CMK (cell line): ENCODE measurements at regions not wholly inside any gene's neighbourhood (a gene's known extent, or its start where the extent isn't known, plus 50 kb on each side); places are given as distances from the start of the nearest gene placed in this dataset.
"Not testable (repeated sequence)": the region's sequence is repeated elsewhere in the genome, so short reads cannot be mapped to it uniquely, and the experiment has no call there.

Source experiments
- DNase-seq: peaks from one replicate; pipeline ENCODE4 v3.0.0-alpha.2; 2010; ENCODE audit warnings: low read depth

GRCh38 chr1:172717722-172718465 is 59.0 kb downstream of the FASLG start:
- DNase-seq, result no peak

GRCh38 chr1:172719066-172719627 is 60.2 kb downstream of the FASLG start:
- no peak for DNase-seq

GRCh38 chr1:172719694-172720138 is 60.8 kb downstream of the FASLG start:
- DNase-seq, result no peak

GRCh38 chr1:172720339-172720738 is 61.4 kb downstream of the FASLG start:
- DNase-seq, result no peak

GRCh38 chr1:172723251-172723650 is 64.3 kb downstream of the FASLG start:
- DNase-seq, result no peak

- no peak for DNase-seq
Observed at GRCh38 chr1:172724232-172724631, 65.3 kb downstream of the FASLG start.

GRCh38 chr1:172724765-172725613 is 66.1 kb downstream of the FASLG start:
- no peak for DNase-seq

GRCh38 chr1:172726740-172727139 is 67.8 kb downstream of the FASLG start:
- DNase-seq, result no peak

GRCh38 chr1:172727275-172727857 is 68.5 kb downstream of the FASLG start:
- DNase-seq, result no peak

GRCh38 chr1:172727956-172728603 is 69.2 kb downstream of the FASLG start:
- peak; percentile 76 for DNase-seq

- DNase-seq, result not testable (repeated sequence)
Observed at GRCh38 chr1:172728705-172729104, 69.8 kb downstream of the FASLG start.

GRCh38 chr1:172732427-172732826 is 73.5 kb downstream of the FASLG start:
- DNase-seq, result no peak

GRCh38 chr1:172733815-172734214 is 74.9 kb downstream of the FASLG start:
- no peak for DNase-seq

- DNase-seq, result no peak
Observed at GRCh38 chr1:172738389-172738788, 79.5 kb downstream of the FASLG start.

- DNase-seq, result no peak
Observed at GRCh38 chr1:172742599-172743500, 83.9 kb downstream of the FASLG start.

- DNase-seq, result peak; percentile 59
Observed at GRCh38 chr1:172745014-172745413, 86.1 kb downstream of the FASLG start.

GRCh38 chr1:172746091-172746949 is 87.4 kb downstream of the FASLG start:
- DNase-seq, result peak; percentile 73

GRCh38 chr1:172748201-172748600 is 89.3 kb downstream of the FASLG start:
- DNase-seq, result no peak

GRCh38 chr1:172751683-172752082 is 92.8 kb downstream of the FASLG start:
- no peak for DNase-seq

GRCh38 chr1:172753964-172754363 is 95.1 kb downstream of the FASLG start:
- DNase-seq, result no peak
